ENCODE measurements at regions not wholly inside any gene's neighbourhood (a gene's known extent, or its start where the extent isn't known, plus 50 kb on each side); places are given as distances from the start of the nearest gene placed in this dataset.

DNA sequence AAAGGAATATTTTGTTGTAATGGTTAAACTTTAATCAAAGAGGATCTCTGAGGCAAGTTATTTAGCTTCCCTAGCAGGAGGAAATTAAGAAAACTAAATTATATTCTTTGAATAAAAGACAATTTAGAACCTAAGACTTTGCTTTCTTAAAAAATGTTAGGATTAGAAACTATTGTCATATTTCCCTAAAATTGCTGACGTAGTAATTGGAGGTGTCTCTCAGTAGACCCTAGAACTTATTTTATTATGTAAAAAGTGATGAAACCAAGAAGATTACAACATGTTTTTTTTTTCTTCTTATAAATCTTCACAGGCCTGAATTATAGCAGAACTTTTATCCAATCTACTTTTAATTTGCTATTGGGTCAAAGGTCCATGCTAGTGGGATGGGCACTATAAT is 363.3 kb upstream of the THRB start:
- TF ChIP-seq, protein P1, sequence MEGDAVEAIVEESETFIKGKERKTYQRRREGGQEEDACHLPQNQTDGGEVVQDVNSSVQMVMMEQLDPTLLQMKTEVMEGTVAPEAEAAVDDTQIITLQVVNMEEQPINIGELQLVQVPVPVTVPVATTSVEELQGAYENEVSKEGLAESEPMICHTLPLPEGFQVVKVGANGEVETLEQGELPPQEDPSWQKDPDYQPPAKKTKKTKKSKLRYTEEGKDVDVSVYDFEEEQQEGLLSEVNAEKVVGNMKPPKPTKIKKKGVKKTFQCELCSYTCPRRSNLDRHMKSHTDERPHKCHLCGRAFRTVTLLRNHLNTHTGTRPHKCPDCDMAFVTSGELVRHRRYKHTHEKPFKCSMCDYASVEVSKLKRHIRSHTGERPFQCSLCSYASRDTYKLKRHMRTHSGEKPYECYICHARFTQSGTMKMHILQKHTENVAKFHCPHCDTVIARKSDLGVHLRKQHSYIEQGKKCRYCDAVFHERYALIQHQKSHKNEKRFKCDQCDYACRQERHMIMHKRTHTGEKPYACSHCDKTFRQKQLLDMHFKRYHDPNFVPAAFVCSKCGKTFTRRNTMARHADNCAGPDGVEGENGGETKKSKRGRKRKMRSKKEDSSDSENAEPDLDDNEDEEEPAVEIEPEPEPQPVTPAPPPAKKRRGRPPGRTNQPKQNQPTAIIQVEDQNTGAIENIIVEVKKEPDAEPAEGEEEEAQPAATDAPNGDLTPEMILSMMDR (conservative IDR thresholded peaks at IDR 0.05; ENCODE audit: low read depth, low read length): no peak
- TF ChIP-seq, protein P2, sequence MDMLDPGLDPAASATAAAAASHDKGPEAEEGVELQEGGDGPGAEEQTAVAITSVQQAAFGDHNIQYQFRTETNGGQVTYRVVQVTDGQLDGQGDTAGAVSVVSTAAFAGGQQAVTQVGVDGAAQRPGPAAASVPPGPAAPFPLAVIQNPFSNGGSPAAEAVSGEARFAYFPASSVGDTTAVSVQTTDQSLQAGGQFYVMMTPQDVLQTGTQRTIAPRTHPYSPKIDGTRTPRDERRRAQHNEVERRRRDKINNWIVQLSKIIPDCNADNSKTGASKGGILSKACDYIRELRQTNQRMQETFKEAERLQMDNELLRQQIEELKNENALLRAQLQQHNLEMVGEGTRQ (IDR thresholded peaks at IDR 0.05; ENCODE audit: low read depth, low read length): no peak
- no peak for TF ChIP-seq POLR2A (IDR thresholded peaks at IDR 0.05; ENCODE audit: low read depth, low read length)
- no peak for TF ChIP-seq CHD1 (IDR thresholded peaks at IDR 0.05; ENCODE audit: low read depth, low read length)
